Left lung (tissue), 4 donors: ENCODE measurements at regions not wholly inside any gene's neighbourhood (a gene's known extent, or its start where the extent isn't known, plus 50 kb on each side); places are given as distances from the start of the nearest gene placed in this dataset.

ENCODE experiments used
- ATAC-seq: fragments of 200-7000 bp; cut with Tn5 transposase; one replicate; pipeline ENCODE4 v1.9.1; 2020; ENCODE audit warnings: moderate library complexity
- DNase-seq, 4 donors: peaks; one replicate each; pipeline ENCODE4 v3.0.0-alpha.2; 2013 to 2020
- H3K27ac ChIP-seq, 2 donors: fragments of 200-600 bp; sonication (generic) in 1 of 2; one replicate each; pipeline versions ENCODE4 v1.5.0 to v1.8.0; 2020 to 2021
- H3K27me3 ChIP-seq, 2 donors: fragments of 200-600 bp; sonication (generic) in 1 of 2; one replicate each; pipeline versions ENCODE4 v1.5.0 to v1.8.0; 2020 to 2021
- H3K36me3 ChIP-seq, 2 donors: fragments of 200-600 bp; sonication (generic) in 1 of 2; one replicate each; pipeline versions ENCODE4 v1.5.0 to v1.8.0; 2020 to 2021
- H3K4me1 ChIP-seq, 2 donors: fragments of 200-600 bp; one replicate each; pipeline ENCODE4 v1.8.0; 2021
- H3K4me3 ChIP-seq, 2 donors: fragments of 200-600 bp; sonication (generic) in 1 of 2; one replicate each; pipeline versions ENCODE4 v1.5.0 to v1.8.0; 2020 to 2021; ENCODE audit warnings: mild to moderate bottlenecking in 1 of 2
- H3K9me3 ChIP-seq, 2 donors: fragments of 200-600 bp; sonication (generic) in 1 of 2; one replicate each; pipeline versions ENCODE4 v1.5.0 to v1.8.0; 2020 to 2021
- intact Hi-C, 2 donors: fragments of 100-400 bp; cut with DNase I; formaldehyde crosslinking; loops; one replicate each; pipeline versions ENCODE4 v1.11.2 to v1.14.2; 2022
- TF ChIP-seq, protein P1 (sequence below), 2 donors: fragments of 200-600 bp; sonication (generic) in 1 of 2; IDR thresholded peaks; one replicate each; pipeline versions ENCODE4 v1.5.0 to v1.8.0; 2021; ENCODE audit warnings: antibody characterized with exemption in 2 of 2
- donor health status: DM: no; HTN: yes; CAD: no.
- donor health status: DM: no; HTN: no; CAD: no.

DNA sequence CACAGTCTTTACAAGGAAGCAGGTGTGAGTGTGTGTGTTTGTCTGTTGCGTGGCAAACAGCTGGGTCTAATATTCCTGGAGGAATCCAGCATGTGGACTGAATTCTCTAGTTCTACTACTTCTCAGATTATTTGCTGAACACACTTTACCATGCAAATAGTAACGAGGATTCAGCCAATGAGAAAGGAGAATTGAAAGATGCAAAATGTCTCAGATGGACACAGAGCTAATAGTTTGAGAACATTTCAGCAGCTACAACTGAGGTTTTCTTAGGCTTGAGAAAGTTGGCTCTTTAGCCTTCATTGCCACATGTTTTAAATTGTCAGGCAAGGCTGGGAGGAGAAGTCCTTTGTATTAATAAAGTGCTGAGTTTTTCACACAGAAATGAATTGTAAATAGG lies 568.0 kb upstream of the MDFIC2 start:
- no peaks in the 10 kb centered on the region for H3K4me1 ChIP-seq
- intact Hi-C loops: no loop called here
- no peaks in the 10 kb centered on the region for H3K27me3 ChIP-seq
- H3K4me3 ChIP-seq: no peak overlapping the region
- DNase-seq (no peak), ATAC-seq (no peak)
- TF ChIP-seq, protein P1, sequence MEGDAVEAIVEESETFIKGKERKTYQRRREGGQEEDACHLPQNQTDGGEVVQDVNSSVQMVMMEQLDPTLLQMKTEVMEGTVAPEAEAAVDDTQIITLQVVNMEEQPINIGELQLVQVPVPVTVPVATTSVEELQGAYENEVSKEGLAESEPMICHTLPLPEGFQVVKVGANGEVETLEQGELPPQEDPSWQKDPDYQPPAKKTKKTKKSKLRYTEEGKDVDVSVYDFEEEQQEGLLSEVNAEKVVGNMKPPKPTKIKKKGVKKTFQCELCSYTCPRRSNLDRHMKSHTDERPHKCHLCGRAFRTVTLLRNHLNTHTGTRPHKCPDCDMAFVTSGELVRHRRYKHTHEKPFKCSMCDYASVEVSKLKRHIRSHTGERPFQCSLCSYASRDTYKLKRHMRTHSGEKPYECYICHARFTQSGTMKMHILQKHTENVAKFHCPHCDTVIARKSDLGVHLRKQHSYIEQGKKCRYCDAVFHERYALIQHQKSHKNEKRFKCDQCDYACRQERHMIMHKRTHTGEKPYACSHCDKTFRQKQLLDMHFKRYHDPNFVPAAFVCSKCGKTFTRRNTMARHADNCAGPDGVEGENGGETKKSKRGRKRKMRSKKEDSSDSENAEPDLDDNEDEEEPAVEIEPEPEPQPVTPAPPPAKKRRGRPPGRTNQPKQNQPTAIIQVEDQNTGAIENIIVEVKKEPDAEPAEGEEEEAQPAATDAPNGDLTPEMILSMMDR (IDR thresholded peaks at IDR 0.05): no peak
- H3K27ac ChIP-seq: no peak overlapping the region
- no peaks in the 10 kb centered on the region for H3K36me3 ChIP-seq
- H3K9me3 ChIP-seq: peaks cover 0 to 2% of the 10 kb centered on the region in 2 donors

DNA sequence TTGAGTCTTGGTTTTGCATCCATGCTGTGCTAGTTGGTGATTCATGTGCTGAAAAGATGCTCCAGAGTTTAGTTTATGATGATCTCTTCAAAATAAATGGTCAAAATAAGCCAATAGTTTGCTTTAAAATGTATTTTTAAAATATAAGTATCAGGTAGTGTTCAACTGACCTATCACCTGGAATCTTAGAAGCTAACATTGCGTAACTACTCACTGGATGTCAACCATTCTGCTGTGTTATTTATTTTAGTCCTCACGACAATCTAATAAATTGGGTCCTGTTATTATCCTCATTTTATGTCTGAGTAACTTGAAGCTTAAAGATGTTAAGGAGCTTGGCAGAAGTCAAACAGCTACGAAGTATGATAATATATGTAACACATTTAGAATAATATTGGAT lies 563.7 kb upstream of the MDFIC2 start:
- no peaks in the 10 kb centered on the region for H3K27me3 ChIP-seq
- no peak overlapping the region for H3K27ac ChIP-seq
- H3K36me3 ChIP-seq: no peaks in the 10 kb centered on the region
- ATAC-seq: no peak
- TF ChIP-seq, protein P1 (IDR thresholded peaks at IDR 0.05): no peak
- no peak for DNase-seq
- no peaks in the 10 kb centered on the region for H3K4me1 ChIP-seq
- intact Hi-C loops: no loop called here
- H3K4me3 ChIP-seq: no peak overlapping the region
- peaks cover 0 to 6% of the 10 kb centered on the region in 2 donors for H3K9me3 ChIP-seq

DNA sequence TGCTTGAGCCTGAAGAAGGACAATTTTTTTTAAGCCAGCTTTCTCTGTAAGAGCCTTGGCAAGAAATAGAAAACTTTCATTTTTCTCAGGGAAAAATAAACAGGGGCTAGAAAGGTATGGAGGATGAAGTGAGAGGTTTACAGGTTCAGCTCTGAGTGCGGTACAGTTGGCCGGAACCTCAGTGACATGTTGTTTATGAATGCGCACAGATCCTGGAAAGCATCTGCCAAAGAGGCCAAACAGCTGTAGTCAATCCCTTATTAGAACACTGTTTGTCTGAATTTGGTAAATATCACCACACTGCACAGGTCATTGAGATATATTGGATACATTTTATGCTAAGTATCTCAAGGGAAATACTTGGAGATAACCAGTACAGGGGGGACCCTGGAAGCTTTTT lies 561.8 kb upstream of the MDFIC2 start:
- H3K4me3 ChIP-seq: no peak overlapping the region
- DNase-seq: peak in 1 of 4 donors; percentile 33
- peaks cover 0 to 8% of the 10 kb centered on the region in 2 donors for H3K9me3 ChIP-seq
- H3K36me3 ChIP-seq: no peaks in the 10 kb centered on the region
- no peaks in the 10 kb centered on the region for H3K27me3 ChIP-seq
- no peak overlapping the region for H3K27ac ChIP-seq
- H3K4me1 ChIP-seq: no peaks in the 10 kb centered on the region
- intact Hi-C loops: no loop called here
- ATAC-seq: no peak
- TF ChIP-seq, protein P1 (IDR thresholded peaks at IDR 0.05): no peak

DNA sequence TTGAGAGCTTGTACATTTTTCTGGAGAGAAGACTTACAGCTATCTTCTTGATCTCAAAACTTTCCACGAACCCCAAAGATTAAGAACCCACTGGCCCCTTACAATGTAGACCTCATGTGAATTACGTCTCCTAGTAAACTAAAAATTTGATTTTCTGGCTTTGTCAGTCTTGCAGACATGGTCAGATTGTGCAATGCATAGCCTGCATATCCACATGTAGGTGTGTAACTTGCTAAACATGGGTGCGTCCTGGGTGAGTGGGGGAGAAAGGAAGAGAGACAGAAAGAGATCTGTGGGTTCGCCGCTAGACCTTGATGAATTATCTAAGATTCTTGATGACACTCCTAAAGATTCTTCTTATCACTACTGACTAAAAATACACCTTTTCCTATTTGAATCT lies 561.2 kb upstream of the MDFIC2 start:
- ATAC-seq: no peak
- Histone ChIP-seq H3K4me1 (no peaks in the 10 kb centered on the region), H3K27me3 (no peaks in the 10 kb centered on the region), H3K27ac (no peak overlapping the region), H3K9me3 (peaks cover 0 to 6% of the 10 kb centered on the region in 2 donors), H3K4me3 (no peak overlapping the region), H3K36me3 (no peaks in the 10 kb centered on the region)
- TF ChIP-seq, protein P1 (IDR thresholded peaks at IDR 0.05): no peak
- intact Hi-C loops: no loop called here
- no peak for DNase-seq

DNA sequence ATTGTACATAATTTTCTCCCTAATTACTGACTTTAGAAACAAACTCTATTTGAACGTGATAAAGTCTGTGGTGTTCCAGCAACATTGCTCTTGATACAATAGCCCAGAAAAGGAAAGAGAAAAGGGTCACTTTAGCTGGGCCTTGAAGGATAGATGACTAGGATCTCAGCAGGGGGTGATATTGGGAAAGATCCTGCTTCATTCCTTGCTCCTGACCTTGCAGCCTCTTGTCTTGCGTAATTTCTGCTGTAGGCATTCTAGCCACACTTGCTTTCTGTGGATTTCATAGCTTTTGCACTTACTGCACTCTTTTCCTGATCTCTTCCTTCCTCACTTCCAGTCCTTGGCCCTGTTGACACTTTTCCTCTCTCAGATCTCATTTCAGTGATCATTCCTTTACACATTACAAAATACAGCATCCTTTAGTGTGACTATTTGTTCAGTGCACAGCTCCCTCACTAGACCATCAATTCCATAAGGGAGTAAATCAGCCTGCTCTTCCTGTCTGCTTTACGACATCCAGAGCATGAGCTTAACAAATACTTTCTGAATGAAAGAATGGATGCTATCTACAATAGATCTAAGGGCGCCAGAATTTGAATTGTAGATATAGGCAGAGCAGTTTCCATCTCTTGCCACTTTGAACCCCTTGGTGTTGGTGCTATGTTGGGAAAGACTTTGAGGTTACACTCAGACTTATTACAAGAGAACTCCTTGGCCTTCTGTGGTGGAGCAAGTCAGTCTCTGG lies 559.6 kb upstream of the MDFIC2 start:
- intact Hi-C loops: no loop called here
- no peaks in the 10 kb centered on the region for H3K27me3 ChIP-seq
- no peak overlapping the region for H3K27ac ChIP-seq
- H3K4me3 ChIP-seq: no peak overlapping the region
- no peaks in the 10 kb centered on the region for H3K36me3 ChIP-seq
- no peaks in the 10 kb centered on the region for H3K4me1 ChIP-seq
- TF ChIP-seq, protein P1 (IDR thresholded peaks at IDR 0.05): no peak
- DNase-seq: peak in 2 of 4 donors; percentile 27 to 61
- peaks cover 0 to 6% of the 10 kb centered on the region in 2 donors for H3K9me3 ChIP-seq
- peak; percentile 56 for ATAC-seq
